GM19351 (cell line): ENCODE measurements at regions not wholly inside any gene's neighbourhood (a gene's known extent, or its start where the extent isn't known, plus 50 kb on each side); places are given as distances from the start of the nearest gene placed in this dataset.

Experiments used
- ATAC-seq: cut with Tn5 transposase; IDR thresholded peaks from one replicate; pipeline ENCODE4 v1.9.1; 2021; ENCODE audit warnings: mild to moderate bottlenecking, moderate library complexity; ENCODE audit not compliant: unreplicated experiment

DNA sequence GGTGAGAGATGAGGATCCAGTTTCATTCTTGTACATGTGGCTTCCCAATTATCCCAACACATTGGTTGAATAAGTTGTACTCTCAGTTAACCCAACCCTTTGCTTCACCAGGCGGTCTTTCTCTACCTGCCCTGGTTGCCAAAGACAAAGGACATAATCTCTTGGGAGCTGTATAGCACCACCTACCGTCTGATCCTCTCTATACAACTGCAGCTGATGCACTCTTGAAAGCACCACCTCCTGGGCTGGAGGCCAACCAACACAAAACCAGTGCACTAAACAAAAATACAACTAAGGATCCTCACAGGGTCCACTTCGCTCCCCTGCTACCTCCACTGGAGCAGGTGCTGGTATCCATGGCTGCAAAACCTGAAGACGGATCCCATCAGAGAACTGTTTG lies 473.6 kb upstream of the NRXN1 start:
- no peak for ATAC-seq

DNA sequence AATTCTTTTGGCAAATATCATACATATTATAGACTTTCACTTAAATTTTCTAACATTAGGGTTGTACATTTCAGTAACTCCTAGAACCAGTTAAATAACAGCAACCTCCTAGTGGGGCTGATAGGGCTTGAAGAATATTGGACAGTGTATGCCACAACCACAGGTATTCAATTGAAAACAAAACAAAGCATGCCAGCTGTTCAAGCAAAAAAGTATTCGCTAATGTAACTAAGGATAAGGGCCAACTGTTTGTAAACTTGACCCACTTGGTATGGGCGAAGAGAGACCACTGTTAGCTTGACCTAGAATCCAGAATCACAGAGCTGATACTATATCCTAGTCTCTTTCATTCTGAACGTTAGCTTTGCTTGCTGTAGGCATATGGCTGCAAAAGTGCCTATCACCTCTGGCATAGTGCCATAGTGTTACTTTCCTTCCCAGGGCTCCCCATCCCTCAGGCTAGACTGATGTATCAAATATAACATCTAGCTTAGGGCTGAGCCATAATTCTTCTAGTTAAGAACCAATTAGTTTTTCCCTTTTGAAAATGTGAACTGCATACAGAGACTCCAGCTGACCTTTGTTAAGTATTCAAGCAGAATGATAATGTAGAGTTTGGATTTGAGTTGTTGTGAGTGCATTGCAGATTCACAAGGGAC lies 458.8 kb upstream of the NRXN1 start:
- no peak for ATAC-seq

DNA sequence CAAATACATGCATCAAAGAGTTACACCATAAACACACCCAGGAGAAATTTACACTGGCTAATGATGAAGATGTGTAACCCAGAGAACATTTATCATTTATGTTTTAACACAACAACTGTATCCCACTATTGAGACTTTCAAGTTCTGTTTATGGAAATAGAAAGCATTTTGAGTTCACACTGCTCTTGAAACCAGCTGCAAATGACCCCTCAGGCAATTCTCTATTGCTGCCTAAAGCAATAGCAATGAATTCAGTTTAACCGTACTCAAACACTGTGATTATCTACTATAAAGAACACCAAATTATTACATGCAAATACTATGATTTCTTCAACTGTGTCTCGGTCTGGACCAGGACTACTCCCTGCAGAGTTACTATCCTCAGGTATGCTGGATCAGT lies 452.7 kb upstream of the NRXN1 start:
- no peak for ATAC-seq

GRCh38 chr2:51483720-51484119 lies 451.8 kb upstream of the NRXN1 start:
- ATAC-seq: no peak

GRCh38 chr2:51472783-51473182 lies 440.9 kb upstream of the NRXN1 start:
- ATAC-seq: no peak

GRCh38 chr2:51472300-51472699 lies 440.4 kb upstream of the NRXN1 start:
- no peak for ATAC-seq

- no peak for ATAC-seq
Measured at GRCh38 chr2:51469102-51469501, 437.2 kb upstream of the NRXN1 start.

- no peak for ATAC-seq
Measured at GRCh38 chr2:51465326-51465725, 433.4 kb upstream of the NRXN1 start.

GRCh38 chr2:51454177-51454576 lies 422.2 kb upstream of the NRXN1 start:
- ATAC-seq: no peak

DNA sequence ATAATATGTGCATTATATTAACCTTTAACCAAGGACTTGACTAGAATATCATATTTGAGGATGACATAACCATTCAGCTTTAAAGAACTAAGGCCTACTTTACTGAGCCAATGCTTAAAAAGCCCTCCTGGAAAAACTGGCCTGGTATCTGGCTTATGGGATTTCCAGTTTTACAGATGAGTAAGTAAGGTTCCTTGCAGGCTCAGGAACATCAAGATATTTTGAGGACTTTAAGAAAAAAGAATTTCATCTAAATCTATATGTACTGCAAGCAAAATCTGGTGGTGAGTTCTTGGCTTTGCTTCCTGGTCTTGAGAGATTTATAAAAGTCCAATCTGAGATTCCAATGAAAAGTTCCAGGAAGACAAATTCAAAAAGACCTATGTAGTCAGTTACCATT lies 417.0 kb upstream of the NRXN1 start:
- ATAC-seq: no peak

DNA sequence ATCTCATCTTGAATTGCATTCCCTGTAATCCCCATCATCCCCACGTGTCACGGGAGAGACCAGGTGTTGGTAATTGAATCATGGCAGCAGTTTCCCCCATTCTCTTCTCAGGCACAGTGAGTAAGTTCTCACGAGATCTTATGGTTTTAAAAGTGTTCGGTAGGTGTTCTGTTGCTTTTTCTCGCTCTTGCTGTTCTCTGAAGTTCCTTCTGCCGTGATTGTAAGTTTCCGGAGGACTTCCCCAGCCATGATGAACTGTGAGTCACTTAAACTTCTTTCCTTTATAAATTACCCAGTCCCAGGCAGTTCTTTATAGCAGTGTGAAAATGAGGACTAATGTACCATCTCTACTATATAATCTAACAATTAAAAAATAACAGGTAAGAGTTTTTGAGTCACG lies 409.9 kb upstream of the NRXN1 start:
- no peak for ATAC-seq

DNA sequence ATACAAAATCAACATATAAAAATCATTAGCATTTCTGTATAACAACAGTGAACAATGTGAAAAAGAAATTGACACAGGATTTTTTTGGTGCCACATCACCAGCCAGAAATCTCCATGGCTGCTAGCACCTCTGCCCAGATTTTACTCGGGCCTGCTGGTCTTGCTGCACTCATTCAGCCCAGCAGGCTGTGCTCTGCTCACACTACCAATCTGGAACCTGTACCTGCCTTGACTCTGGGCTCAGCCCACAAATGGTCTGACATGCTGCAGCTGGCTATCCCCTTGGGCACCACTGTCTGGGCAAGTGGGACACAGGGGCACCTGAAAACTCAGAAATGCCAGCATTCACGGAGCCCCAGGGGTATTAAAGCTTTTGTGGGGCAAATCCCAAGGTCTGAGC lies 392.5 kb upstream of the NRXN1 start:
- ATAC-seq: no peak

GRCh38 chr2:51420511-51420910 lies 388.6 kb upstream of the NRXN1 start:
- ATAC-seq: no peak

DNA sequence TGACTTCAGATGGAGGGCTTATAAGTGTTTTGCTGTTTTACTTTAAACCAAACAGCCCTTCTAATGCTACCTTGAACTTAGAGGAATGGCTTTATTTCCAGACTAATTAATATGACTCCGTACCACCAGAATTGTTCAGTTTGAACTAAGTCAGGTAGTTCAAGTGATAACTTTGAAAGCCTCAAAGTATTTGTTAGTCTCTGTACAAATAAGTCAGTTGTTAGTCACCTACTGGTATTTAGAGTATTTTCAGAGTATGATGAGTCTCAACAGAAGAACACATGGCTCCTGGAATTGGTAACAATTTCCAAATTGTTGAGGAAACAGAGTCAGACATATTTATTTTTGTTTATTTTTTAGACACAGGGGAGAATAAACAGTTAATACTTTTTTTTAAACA lies 381.8 kb upstream of the NRXN1 start:
- no peak for ATAC-seq

- no peak for ATAC-seq
Measured at GRCh38 chr2:51410331-51410730, 378.4 kb upstream of the NRXN1 start.

GRCh38 chr2:51409920-51410319 lies 378.0 kb upstream of the NRXN1 start:
- ATAC-seq: no peak

DNA sequence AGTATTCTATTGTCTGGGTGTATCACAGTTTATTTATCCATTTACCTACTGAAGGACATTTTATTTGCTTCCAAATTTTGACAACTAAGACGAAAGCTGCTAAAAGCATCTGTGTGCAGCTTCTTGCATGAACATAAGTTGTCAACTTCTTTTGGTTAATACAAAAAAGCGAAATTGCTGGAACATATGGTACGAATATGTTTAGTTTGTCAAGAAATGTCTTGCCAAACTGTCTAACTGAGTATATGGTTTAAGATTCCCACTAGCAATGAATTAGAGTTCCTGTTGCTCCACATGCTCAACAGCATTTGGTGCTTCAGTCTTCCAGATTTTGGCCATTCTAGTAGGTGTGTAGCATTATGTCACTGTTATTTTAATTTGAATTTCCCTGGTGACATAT lies 372.3 kb upstream of the NRXN1 start:
- ATAC-seq: no peak

DNA sequence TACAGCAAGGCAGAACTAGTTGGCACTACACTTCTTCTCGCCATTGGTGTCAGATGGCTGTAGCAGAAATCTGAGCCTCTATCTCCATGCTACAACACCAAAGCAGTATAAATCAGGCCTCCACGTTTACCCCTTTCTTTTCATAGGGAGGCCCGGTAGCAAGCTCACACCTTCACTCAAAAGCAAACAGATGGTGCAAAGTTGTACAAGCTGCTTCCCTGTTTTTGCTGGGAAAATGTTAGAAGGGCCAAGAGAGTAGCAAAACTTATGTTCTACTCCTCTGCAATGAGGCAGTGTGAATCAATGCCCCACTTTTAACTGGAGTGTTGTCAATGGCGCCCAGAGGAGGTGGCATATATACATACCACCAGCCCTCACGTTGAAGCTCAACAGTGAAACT lies 369.6 kb upstream of the NRXN1 start:
- ATAC-seq: no peak

DNA sequence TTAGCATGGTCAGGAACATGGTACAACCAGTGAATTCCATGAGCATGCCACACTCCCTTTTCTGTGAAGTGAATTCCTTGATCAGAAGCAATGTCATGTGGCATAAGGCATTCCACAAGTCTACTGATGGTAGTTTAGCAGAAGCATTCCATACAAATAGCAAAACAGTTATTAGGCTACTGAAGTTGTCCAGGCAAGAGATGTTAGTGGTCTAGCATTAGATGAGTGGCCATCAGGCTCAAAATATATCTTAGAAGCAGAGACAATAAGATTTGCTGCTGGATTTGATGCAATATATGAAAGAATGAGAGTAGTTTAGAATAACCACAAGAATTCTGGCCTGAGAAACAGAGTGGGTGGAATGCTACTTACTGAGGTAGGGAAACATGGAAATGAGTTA lies 355.3 kb upstream of the NRXN1 start:
- ATAC-seq: no peak

DNA sequence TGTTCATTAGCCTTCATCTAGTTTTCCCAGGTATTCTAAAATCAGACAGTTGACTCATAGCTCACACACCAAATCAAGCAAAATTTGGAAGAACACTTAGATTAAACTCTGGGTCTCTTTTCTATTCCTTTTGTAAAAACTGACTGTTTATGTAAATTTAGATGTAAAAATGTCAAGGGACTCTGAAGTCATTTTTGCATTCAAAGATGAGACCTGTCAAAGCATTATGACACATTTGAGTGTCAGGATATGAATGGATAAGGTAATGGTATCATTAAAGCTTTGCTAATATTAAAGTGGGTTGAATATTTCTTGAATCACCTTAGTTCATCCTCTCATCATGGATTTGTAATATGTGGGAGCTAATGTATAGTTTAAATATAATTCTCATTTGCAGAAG lies 348.1 kb upstream of the NRXN1 start:
- no peak for ATAC-seq

- no peak for ATAC-seq
Measured at GRCh38 chr2:51368250-51368649, 336.3 kb upstream of the NRXN1 start.

DNA sequence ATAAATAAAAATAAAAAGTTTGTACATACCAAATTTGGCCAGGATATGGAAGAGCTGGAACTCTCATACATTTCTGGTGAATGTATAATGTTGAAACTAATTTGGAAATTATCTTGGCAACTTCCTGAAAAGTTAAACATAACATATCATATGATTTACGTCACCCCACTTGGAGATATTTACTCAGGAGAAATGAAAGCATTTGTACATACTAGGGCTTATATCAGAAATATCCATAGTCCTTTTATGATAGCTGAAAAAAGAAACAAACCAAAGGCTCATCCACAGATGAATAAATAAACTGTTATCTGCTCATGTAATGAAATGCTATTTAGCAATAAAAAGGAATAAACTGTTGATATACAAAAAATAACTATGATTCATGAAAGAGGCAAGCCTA lies 318.2 kb upstream of the NRXN1 start:
- ATAC-seq: no peak

GRCh38 chr2:51344886-51345285 lies 313.0 kb upstream of the NRXN1 start:
- ATAC-seq: no peak
